Uterus (tissue), 2 donors: ENCODE measurements at regions not wholly inside any gene's neighbourhood (a gene's known extent, or its start where the extent isn't known, plus 50 kb on each side); places are given as distances from the start of the nearest gene placed in this dataset.

Source experiments
- POLR2A ChIP-seq, 2 donors: fragments of 450-650 bp; IDR thresholded peaks; one replicate each; pipeline ENCODE4 v1.6.1; 2016; ENCODE audit warnings: antibody characterized with exemption in 2 of 2, mild to moderate bottlenecking in 1 of 2, moderate library complexity in 1 of 2
- TF ChIP-seq, protein P1 (sequence below), 4 experiments: fragments of 200-600 bp in 2 of 4; fragments of 450-650 bp in 2 of 4; sonication (generic) in 2 of 4; IDR thresholded peaks; one replicate each; pipeline ENCODE4 v1.5.1; 2016 to 2019; ENCODE audit warnings: antibody characterized with exemption in 4 of 4, mild to moderate bottlenecking in 2 of 4, moderate library complexity in 1 of 4

DNA sequence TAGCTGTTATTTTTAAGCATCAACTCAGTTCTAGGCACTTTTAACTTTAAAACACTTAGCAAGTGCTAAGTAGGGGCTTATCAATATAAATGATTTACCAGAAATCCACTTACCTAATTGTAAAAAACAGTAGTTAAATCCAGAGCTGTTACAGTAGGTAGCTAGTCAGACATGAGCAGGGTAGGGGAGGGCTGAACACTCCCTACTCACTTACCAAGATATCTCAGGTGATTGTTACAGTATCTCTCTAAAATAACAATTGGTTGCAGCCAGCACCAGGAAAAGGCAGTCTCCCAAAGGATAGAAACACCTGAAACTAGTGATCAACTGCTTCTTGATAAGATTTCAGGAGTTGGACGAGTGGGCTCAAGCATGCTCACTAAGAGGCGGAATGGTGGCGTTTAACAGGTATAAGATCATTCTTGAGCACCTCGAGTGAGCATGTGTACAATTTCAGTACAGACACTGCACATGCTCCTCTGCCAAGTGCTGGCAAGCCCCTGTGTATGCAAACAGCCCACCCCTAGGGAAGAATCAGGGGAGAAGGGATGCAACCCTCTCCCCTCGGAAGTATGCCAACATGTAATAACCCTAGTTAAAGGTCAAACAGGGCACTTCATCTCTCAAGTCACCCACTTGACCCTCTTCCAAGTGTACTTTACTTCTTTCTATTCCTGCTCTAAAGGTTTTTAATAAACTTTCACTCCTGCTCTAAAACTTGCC is 1113.6 kb upstream of the SEL1L start:
- no peak for TF ChIP-seq POLR2A (IDR thresholded peaks at IDR 0.05)
- TF ChIP-seq, protein P1, sequence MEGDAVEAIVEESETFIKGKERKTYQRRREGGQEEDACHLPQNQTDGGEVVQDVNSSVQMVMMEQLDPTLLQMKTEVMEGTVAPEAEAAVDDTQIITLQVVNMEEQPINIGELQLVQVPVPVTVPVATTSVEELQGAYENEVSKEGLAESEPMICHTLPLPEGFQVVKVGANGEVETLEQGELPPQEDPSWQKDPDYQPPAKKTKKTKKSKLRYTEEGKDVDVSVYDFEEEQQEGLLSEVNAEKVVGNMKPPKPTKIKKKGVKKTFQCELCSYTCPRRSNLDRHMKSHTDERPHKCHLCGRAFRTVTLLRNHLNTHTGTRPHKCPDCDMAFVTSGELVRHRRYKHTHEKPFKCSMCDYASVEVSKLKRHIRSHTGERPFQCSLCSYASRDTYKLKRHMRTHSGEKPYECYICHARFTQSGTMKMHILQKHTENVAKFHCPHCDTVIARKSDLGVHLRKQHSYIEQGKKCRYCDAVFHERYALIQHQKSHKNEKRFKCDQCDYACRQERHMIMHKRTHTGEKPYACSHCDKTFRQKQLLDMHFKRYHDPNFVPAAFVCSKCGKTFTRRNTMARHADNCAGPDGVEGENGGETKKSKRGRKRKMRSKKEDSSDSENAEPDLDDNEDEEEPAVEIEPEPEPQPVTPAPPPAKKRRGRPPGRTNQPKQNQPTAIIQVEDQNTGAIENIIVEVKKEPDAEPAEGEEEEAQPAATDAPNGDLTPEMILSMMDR (IDR thresholded peaks at IDR 0.05) = no peak
